SK-N-SH treated with all-trans-retinoic acid at 6 μM for 48 hours (cell line): ENCODE measurements at regions not wholly inside any gene's neighbourhood (a gene's known extent, or its start where the extent isn't known, plus 50 kb on each side); places are given as distances from the start of the nearest gene placed in this dataset.

Source experiments
- ATAC-seq: fragments of 200-7000 bp; cut with Tn5 transposase; 3 replicates; pipeline ENCODE4 v1.9.1; 2020; ENCODE audit warnings: mild to moderate bottlenecking, moderate library complexity
- ARNTL ChIP-seq: fragments of 450-650 bp; formaldehyde crosslinking; IDR thresholded peaks from 2 replicates; pipeline ENCODE4 v1.5.0; 2020; ENCODE audit warnings: low read depth, mild to moderate bottlenecking, moderate library complexity, borderline replicate concordance
- CREB5 ChIP-seq: fragments of 250-450 bp; sonication (Bioruptor Pico); IDR thresholded peaks from 2 replicates; pipeline ENCODE4 v1.5.1; 2020; ENCODE audit warnings: low read depth, mild to moderate bottlenecking, moderate library complexity
- CSDC2 ChIP-seq: fragments of 250-450 bp; sonication (Bioruptor Pico); IDR thresholded peaks from 2 replicates; pipeline ENCODE4 v1.5.0; 2020; ENCODE audit warnings: mild to moderate bottlenecking, moderate library complexity
- GLIS3 ChIP-seq: fragments of 250-450 bp; sonication (Bioruptor Pico); IDR thresholded peaks from 2 replicates; pipeline ENCODE4 v1.5.0; 2020; ENCODE audit warnings: mild to moderate bottlenecking, moderate library complexity
- ISL1 ChIP-seq: fragments of 250-450 bp; sonication (Bioruptor Pico); IDR thresholded peaks from 2 replicates; pipeline ENCODE4 v2.1.2; 2022; ENCODE audit warnings: mild to moderate bottlenecking, moderate library complexity
- OSR1 ChIP-seq: fragments of 250-450 bp; sonication (Bioruptor Pico); IDR thresholded peaks from 2 replicates; pipeline ENCODE4 v1.8.0; 2022; ENCODE audit warnings: moderate library complexity, mild to moderate bottlenecking, inconsistent platforms
- PPARA ChIP-seq: fragments of 250-450 bp; sonication (Bioruptor Pico); IDR thresholded peaks from 2 replicates; pipeline ENCODE4 v1.5.0; 2020; ENCODE audit warnings: mild to moderate bottlenecking, borderline replicate concordance
- RARB ChIP-seq: fragments of 250-450 bp; sonication (Bioruptor Pico); IDR thresholded peaks from 2 replicates; pipeline ENCODE4 v1.8.0; 2021; ENCODE audit warnings: mild to moderate bottlenecking, moderate library complexity
- SNAI2 ChIP-seq: fragments of 250-450 bp; sonication (Bioruptor Pico); IDR thresholded peaks from 2 replicates; pipeline ENCODE4 v1.5.0; 2020; ENCODE audit warnings: mild to moderate bottlenecking, moderate library complexity
- TCF4 ChIP-seq: fragments of 250-450 bp; sonication (Bioruptor Pico); IDR thresholded peaks from 2 replicates; pipeline ENCODE4 v1.8.0; 2021; ENCODE audit warnings: mild to moderate bottlenecking, moderate library complexity, borderline replicate concordance
- TOX ChIP-seq: fragments of 250-450 bp; sonication (Bioruptor Pico); IDR thresholded peaks from 2 replicates; pipeline ENCODE4 v1.8.0; 2021; ENCODE audit warnings: mild to moderate bottlenecking, moderate library complexity, borderline replicate concordance
- TSHZ2 ChIP-seq: fragments of 250-450 bp; sonication (Bioruptor Pico); IDR thresholded peaks from 2 replicates; pipeline ENCODE4 v1.5.0; 2020; ENCODE audit warnings: mild to moderate bottlenecking, moderate library complexity
- ZC3H10 ChIP-seq: fragments of 250-450 bp; sonication (Bioruptor Pico); IDR thresholded peaks from 2 replicates; pipeline ENCODE4 v1.5.1; 2021; ENCODE audit warnings: mild to moderate bottlenecking, moderate library complexity
- ZFP3 ChIP-seq: fragments of 250-450 bp; sonication (Bioruptor Pico); IDR thresholded peaks from 2 replicates; pipeline ENCODE4 v1.5.0; 2020; ENCODE audit warnings: mild to moderate bottlenecking, moderate library complexity
- ZFP30 ChIP-seq: fragments of 450-650 bp; formaldehyde crosslinking; IDR thresholded peaks from 2 replicates; pipeline ENCODE4 v1.5.0; 2022; ENCODE audit warnings: mild to moderate bottlenecking, moderate library complexity
- ZNF70 ChIP-seq: fragments of 450-650 bp; formaldehyde crosslinking; IDR thresholded peaks from 2 replicates; pipeline ENCODE4 v1.5.0; 2020; ENCODE audit warnings: mild to moderate bottlenecking, moderate library complexity
- ZNF8 ChIP-seq: fragments of 450-650 bp; formaldehyde crosslinking; IDR thresholded peaks from 2 replicates; pipeline ENCODE4 v1.5.0; 2020; ENCODE audit warnings: mild to moderate bottlenecking, moderate library complexity
- TF ChIP-seq, protein P1 (sequence below): fragments of 250-450 bp; sonication (Bioruptor Pico); IDR thresholded peaks from 2 replicates; pipeline ENCODE4 v1.8.0; 2021; ENCODE audit warnings: low read depth, mild to moderate bottlenecking, moderate library complexity, borderline replicate concordance
- TF ChIP-seq, protein P2 (sequence below): fragments of 250-450 bp; sonication (Bioruptor Pico); IDR thresholded peaks from 2 replicates; pipeline ENCODE4 v1.8.0; 2020; ENCODE audit warnings: mild to moderate bottlenecking, moderate library complexity, borderline replicate concordance
- TF ChIP-seq, protein P3 (sequence below): fragments of 250-450 bp; sonication (Bioruptor Pico); IDR thresholded peaks from 2 replicates; pipeline ENCODE4 v1.5.1; 2021; ENCODE audit warnings: mild to moderate bottlenecking, moderate library complexity

GRCh38 chr16:85400305-85401205, 212.6 kb upstream of the GSE1 start:
- no peak for ATAC-seq
- TF ChIP-seq RARB (CRISPR knock-in tag): no peak
- TF ChIP-seq CREB5 (CRISPR knock-in tag): no peak
- no peak for TF ChIP-seq PPARA (CRISPR knock-in tag)
- no peak for TF ChIP-seq ZNF70
- TF ChIP-seq, protein P1, sequence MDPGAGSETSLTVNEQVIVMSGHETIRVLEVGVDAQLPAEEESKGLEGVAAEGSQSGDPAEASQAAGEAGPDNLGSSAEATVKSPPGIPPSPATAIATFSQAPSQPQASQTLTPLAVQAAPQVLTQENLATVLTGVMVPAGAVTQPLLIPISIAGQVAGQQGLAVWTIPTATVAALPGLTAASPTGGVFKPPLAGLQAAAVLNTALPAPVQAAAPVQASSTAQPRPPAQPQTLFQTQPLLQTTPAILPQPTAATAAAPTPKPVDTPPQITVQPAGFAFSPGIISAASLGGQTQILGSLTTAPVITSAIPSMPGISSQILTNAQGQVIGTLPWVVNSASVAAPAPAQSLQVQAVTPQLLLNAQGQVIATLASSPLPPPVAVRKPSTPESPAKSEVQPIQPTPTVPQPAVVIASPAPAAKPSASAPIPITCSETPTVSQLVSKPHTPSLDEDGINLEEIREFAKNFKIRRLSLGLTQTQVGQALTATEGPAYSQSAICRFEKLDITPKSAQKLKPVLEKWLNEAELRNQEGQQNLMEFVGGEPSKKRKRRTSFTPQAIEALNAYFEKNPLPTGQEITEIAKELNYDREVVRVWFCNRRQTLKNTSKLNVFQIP (CRISPR knock-in tag): no peak
- no peak for TF ChIP-seq TOX (CRISPR knock-in tag)
- no peak for TF ChIP-seq ZC3H10 (CRISPR knock-in tag)
- TF ChIP-seq ZFP3: no peak
- TF ChIP-seq OSR1: no peak
- TF ChIP-seq GLIS3: no peak
- TF ChIP-seq ZFP30 (CRISPR knock-in tag): no peak
- no peak for TF ChIP-seq CSDC2 (CRISPR knock-in tag)
- TF ChIP-seq TSHZ2: no peak
- no peak for TF ChIP-seq ISL1 (CRISPR knock-in tag)
- TF ChIP-seq ARNTL: no peak
- TF ChIP-seq, all 23 proteins: peak for 0

DNA sequence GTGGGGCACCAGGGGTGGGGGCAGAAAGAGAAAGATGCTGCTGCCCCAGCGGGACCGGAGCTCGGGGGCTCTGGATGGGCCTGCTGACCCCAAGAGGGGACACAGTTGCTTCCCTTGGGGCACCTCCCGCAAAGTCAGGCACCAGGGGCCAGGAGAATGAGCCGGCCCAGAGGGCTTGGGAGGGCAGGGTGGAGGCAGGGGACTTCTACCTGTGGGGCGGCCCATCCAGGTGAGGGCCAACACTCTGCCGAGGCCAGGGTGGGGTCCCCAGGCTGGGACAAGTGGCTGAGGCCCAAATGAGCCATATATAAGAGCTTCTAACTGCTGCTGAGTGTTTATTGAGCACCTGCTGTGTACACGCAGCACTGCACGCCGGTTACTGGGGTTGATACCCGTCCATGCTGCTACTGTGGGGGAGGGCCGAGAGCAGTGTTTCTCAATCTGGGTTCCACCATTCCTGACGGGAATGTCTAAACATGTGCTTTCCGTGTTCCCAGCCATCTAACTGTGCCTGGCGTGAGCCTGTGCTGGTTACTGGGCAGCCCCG, 211.7 kb upstream of the GSE1 start:
- ATAC-seq: no peak
- TF ChIP-seq ZFP30 (CRISPR knock-in tag) (no peak), CREB5 (CRISPR knock-in tag) (no peak), TCF4 (CRISPR knock-in tag) (no peak), ZNF70 (no peak)
- TF ChIP-seq, protein P2, sequence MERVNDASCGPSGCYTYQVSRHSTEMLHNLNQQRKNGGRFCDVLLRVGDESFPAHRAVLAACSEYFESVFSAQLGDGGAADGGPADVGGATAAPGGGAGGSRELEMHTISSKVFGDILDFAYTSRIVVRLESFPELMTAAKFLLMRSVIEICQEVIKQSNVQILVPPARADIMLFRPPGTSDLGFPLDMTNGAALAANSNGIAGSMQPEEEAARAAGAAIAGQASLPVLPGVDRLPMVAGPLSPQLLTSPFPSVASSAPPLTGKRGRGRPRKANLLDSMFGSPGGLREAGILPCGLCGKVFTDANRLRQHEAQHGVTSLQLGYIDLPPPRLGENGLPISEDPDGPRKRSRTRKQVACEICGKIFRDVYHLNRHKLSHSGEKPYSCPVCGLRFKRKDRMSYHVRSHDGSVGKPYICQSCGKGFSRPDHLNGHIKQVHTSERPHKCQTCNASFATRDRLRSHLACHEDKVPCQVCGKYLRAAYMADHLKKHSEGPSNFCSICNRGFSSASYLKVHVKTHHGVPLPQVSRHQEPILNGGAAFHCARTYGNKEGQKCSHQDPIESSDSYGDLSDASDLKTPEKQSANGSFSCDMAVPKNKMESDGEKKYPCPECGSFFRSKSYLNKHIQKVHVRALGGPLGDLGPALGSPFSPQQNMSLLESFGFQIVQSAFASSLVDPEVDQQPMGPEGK (CRISPR knock-in tag): no peak
- TF ChIP-seq, all 23 proteins: peak for 0

GRCh38 chr16:85401917-85402766, 211.0 kb upstream of the GSE1 start:
- peak; percentile 19; the same call in 1 of the 3 replicates for ATAC-seq
- TF ChIP-seq, protein P3, sequence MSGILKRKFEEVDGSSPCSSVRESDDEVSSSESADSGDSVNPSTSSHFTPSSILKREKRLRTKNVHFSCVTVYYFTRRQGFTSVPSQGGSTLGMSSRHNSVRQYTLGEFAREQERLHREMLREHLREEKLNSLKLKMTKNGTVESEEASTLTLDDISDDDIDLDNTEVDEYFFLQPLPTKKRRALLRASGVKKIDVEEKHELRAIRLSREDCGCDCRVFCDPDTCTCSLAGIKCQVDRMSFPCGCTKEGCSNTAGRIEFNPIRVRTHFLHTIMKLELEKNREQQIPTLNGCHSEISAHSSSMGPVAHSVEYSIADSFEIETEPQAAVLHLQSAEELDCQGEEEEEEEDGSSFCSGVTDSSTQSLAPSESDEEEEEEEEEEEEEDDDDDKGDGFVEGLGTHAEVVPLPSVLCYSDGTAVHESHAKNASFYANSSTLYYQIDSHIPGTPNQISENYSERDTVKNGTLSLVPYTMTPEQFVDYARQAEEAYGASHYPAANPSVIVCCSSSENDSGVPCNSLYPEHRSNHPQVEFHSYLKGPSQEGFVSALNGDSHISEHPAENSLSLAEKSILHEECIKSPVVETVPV (CRISPR knock-in tag): no peak
- TF ChIP-seq TOX (CRISPR knock-in tag) (no peak), CSDC2 (CRISPR knock-in tag) (no peak), ZFP3 (no peak), SNAI2 (no peak), RARB (CRISPR knock-in tag) (no peak), ZC3H10 (CRISPR knock-in tag) (no peak), ZFP30 (CRISPR knock-in tag) (no peak), ZNF8 (CRISPR knock-in tag) (no peak)
- TF ChIP-seq, protein P2 (CRISPR knock-in tag): no peak
